Lung (tissue), 11 donors: ENCODE measurements at regions not wholly inside any gene's neighbourhood (a gene's known extent, or its start where the extent isn't known, plus 50 kb on each side); places are given as distances from the start of the nearest gene placed in this dataset.

Experiments
- ATAC-seq: fragments of 200-7000 bp; cut with Tn5 transposase; one replicate; pipeline ENCODE4 v1.9.1; 2020; ENCODE audit warnings: moderate number of reproducible peaks; ENCODE audit not compliant: insufficient read depth, low FRiP score
- DNase-seq, 3 donors: peaks; one replicate each; pipeline ENCODE4 v3.0.0-alpha.2; 2013 to 2017
- H3K27ac ChIP-seq, 2 donors: one replicate each; pipeline ENCODE4 v1.5.1; 2013; ENCODE audit warnings: mild to moderate bottlenecking in 2 of 2, moderate library complexity in 2 of 2, control low read depth in 1 of 2, inconsistent platforms in 1 of 2, low read depth in 1 of 2, low read length in 1 of 2
- H3K27me3 ChIP-seq, 3 donors: one replicate each; pipeline ENCODE4 v1.5.1; 2013; ENCODE audit warnings: low read length in 2 of 3; ENCODE audit not compliant: control insufficient read depth in 3 of 3, insufficient read depth in 3 of 3
- H3K36me3 ChIP-seq, 4 donors: one replicate each; pipeline ENCODE4 v1.5.1; 2013; ENCODE audit warnings: low read length in 4 of 4, mild to moderate bottlenecking in 1 of 4, moderate library complexity in 1 of 4; ENCODE audit not compliant: control insufficient read depth in 4 of 4, insufficient read depth in 4 of 4
- H3K4me1 ChIP-seq, 5 donors: one replicate each; pipeline ENCODE4 v1.5.1; 2013; ENCODE audit warnings: low read length in 5 of 5, mild to moderate bottlenecking in 2 of 5, moderate library complexity in 1 of 5; ENCODE audit not compliant: control insufficient read depth in 5 of 5, insufficient read depth in 5 of 5
- H3K4me3 ChIP-seq: one replicate; pipeline ENCODE4 v1.5.1; 2013; ENCODE audit warnings: mild to moderate bottlenecking, control low read depth, moderate library complexity
- H3K9ac ChIP-seq, 2 donors: one replicate each; pipeline ENCODE4 v1.5.1; 2013; ENCODE audit warnings: low read length in 2 of 2, control low read depth in 1 of 2; ENCODE audit not compliant: insufficient read depth in 1 of 2
- H3K9me3 ChIP-seq, 4 donors: one replicate each; pipeline ENCODE4 v1.5.1; 2013; ENCODE audit warnings: low read length in 3 of 4, mild to moderate bottlenecking in 1 of 4, moderate library complexity in 1 of 4; ENCODE audit not compliant: control insufficient read depth in 4 of 4, insufficient read depth in 3 of 4
- CTCF ChIP-seq: IDR thresholded peaks from 2 replicates; pipeline ENCODE4 v1.5.1; 2012; ENCODE audit warnings: mild to moderate bottlenecking; ENCODE audit errors: control extremely low read depth, extremely low read depth
- WGBS, 2 donors: extraction: QIAGEN DNeasy Blood & Tissue Kit; methylation state at CpG; one replicate each; pipeline ENCODE4 v1.1.7; 2013; 5-methylcytosine and 5-hydroxymethylcytosine counted together
- donor health status: control.
- donor health status: control.
- donor health status: Bipolar disorder and iron deficiency.
- donor health status: healthy.
- donor health status: DM: yes; HTN: yes; CAD: no.

GRCh38 chr12:16467272-16467671 is 119.8 kb downstream of the MGST1 start:
- DNase-seq = no peak
- H3K9me3 ChIP-seq = no peaks in the 10 kb centered on the region
- H3K27ac ChIP-seq = no peak overlapping the region
- H3K36me3 ChIP-seq = no peaks in the 10 kb centered on the region
- TF ChIP-seq CTCF = no peak
- no peaks in the 10 kb centered on the region for H3K27me3 ChIP-seq
- no peak for ATAC-seq
- H3K4me1 ChIP-seq = no peaks in the 10 kb centered on the region
- no peak overlapping the region for H3K4me3 ChIP-seq
- H3K9ac ChIP-seq = no peak overlapping the region

GRCh38 chr12:16472631-16473030 is 125.2 kb downstream of the MGST1 start:
- no peaks in the 10 kb centered on the region for H3K36me3 ChIP-seq
- TF ChIP-seq CTCF = no peak
- H3K9ac ChIP-seq = no peak overlapping the region
- no peak for ATAC-seq
- 42 to 56% methylated on average over 3 of the region's 3 CpGs for WGBS, 2 donors
- H3K9me3 ChIP-seq = no peaks in the 10 kb centered on the region
- H3K27me3 ChIP-seq = no peaks in the 10 kb centered on the region
- no peaks in the 10 kb centered on the region for H3K4me1 ChIP-seq
- no peak overlapping the region for H3K4me3 ChIP-seq
- no peak for DNase-seq
- H3K27ac ChIP-seq = no peak overlapping the region

- TF ChIP-seq CTCF = no peak
These were observed 126.3 kb downstream of the MGST1 start for GRCh38 chr12:16473610-16474326.

GRCh38 chr12:16474801-16475200 is 127.4 kb downstream of the MGST1 start:
- Histone ChIP-seq H3K27ac (no peak overlapping the region), H3K4me3 (no peak overlapping the region), H3K4me1 (no peaks in the 10 kb centered on the region), H3K9me3 (no peaks in the 10 kb centered on the region), H3K9ac (no peak overlapping the region), H3K36me3 (no peaks in the 10 kb centered on the region), H3K27me3 (no peaks in the 10 kb centered on the region)
- TF ChIP-seq CTCF = no peak
- DNase-seq = no peak
- WGBS, 2 donors = 57 to 74% methylated on average over 2 of the region's 2 CpGs
- no peak for ATAC-seq

More at GRCh38 chr12:16473610-16474326, 126.3 kb downstream of the MGST1 start:
- H3K27ac ChIP-seq = peak overlapping the region in 1 of 2 donors; percentile 76
- no peak overlapping the region for H3K4me3 ChIP-seq
- ATAC-seq = peak; percentile 45
- peak in 2 of 3 donors; percentile 2 to 34 for DNase-seq
- no peaks in the 10 kb centered on the region for H3K27me3 ChIP-seq
- H3K9ac ChIP-seq = no peak overlapping the region
- no peaks in the 10 kb centered on the region for H3K4me1 ChIP-seq
- WGBS, 2 donors = 77 to 84% methylated on average over 5 of the region's 5 CpGs
- no peaks in the 10 kb centered on the region for H3K9me3 ChIP-seq
- H3K36me3 ChIP-seq = no peaks in the 10 kb centered on the region
